SU-DHL-6 (cell line): ENCODE measurements at regions not wholly inside any gene's neighbourhood (a gene's known extent, or its start where the extent isn't known, plus 50 kb on each side); places are given as distances from the start of the nearest gene placed in this dataset.

Experiments used
- EZH2phosphoT487 ChIP-seq: fragments of 200-600 bp; sonication (generic), shearing (Covaris generic); conservative IDR thresholded peaks from 2 replicates; pipeline ENCODE4 v1.6.1; 2018; ENCODE audit warnings: mild to moderate bottlenecking, antibody characterized with exemption, low read length, moderate library complexity, mixed read lengths
- TF ChIP-seq, protein P1 (sequence below): fragments of 200-600 bp; sonication (generic); IDR thresholded peaks from one replicate; pipeline ENCODE4 v1.5.1; 2017; ENCODE audit warnings: antibody characterized with exemption, mild to moderate bottlenecking, low read length, moderate library complexity; ENCODE audit not compliant: insufficient read depth, poor library complexity, severe bottlenecking

DNA sequence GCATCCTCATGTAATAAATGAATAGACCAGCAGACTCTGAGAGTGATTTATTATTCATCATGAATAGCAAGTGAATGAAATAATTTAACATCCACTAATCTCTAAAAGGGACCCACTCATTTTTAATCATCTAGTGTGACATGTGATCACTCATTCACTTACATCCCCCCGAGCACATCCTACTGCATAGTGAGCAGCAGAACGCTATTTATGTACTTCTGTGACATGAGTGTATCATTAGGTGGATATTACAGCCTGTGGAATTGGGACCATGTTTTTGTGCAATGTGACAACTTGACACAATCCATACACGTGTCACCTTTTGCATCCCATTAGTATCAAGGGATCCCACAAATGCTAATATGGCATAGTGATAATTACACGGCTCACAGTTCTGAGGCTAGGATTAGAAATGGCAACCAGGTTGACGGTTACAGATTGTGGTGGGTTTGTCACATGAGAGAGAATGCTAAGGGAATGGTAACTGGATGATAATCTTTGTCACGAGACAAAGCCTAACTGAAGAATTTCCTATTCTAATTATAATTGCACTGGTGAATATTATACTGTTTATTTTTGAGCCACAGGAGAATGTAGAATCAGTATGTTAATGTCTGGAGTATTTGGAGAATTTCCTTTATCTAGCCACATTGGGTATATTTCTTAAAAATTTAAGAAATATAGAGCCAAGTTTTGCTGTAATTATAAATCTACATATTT lies 595.2 kb upstream of the TBL1XR1 start:
- TF ChIP-seq, protein P1, sequence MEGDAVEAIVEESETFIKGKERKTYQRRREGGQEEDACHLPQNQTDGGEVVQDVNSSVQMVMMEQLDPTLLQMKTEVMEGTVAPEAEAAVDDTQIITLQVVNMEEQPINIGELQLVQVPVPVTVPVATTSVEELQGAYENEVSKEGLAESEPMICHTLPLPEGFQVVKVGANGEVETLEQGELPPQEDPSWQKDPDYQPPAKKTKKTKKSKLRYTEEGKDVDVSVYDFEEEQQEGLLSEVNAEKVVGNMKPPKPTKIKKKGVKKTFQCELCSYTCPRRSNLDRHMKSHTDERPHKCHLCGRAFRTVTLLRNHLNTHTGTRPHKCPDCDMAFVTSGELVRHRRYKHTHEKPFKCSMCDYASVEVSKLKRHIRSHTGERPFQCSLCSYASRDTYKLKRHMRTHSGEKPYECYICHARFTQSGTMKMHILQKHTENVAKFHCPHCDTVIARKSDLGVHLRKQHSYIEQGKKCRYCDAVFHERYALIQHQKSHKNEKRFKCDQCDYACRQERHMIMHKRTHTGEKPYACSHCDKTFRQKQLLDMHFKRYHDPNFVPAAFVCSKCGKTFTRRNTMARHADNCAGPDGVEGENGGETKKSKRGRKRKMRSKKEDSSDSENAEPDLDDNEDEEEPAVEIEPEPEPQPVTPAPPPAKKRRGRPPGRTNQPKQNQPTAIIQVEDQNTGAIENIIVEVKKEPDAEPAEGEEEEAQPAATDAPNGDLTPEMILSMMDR: no peak
- no peak for TF ChIP-seq EZH2phosphoT487
